ENCODE measurements at regions not wholly inside any gene's neighbourhood (a gene's known extent, or its start where the extent isn't known, plus 50 kb on each side); places are given as distances from the start of the nearest gene placed in this dataset.

DNA sequence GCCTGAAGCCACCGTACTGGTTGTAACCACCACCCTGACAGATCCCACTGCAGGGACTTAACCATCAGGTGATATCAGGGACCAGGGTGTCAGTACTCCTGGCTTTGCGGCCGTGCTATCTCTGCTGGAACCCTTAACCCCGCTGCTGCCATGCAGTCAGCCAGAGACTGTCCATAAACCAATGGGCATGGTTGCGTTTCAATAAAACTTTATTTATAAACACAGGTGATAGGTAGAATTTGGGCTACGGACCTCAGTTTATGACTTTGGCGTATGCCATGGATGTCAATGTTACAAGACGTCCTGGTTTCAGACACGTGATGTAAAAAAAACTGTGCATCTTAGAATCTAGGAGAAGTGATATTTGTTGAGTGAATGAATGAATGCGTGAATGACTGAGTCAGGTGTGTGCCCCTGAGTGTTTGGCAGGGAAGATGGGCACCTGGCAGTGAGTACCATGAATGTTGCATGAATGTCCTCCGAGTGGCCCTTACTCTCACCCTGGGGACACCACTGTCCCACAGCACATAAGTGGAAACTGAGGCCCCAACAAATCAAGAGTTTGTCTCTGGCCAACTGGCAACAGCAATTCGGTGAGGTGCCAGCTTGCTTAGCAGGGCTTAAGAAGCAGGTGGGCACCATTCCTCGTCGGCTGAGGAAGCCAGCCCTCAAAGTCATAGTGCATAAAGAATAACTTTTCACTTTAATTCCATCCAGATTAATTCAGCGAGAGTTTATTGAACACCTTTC is 64.0 kb upstream of the APCDD1L start (continued):
- TF ChIP-seq CBX5 (IDR thresholded peaks at IDR 0.05; ENCODE audit: low read depth, low read length) (no peak), SRF (IDR thresholded peaks at IDR 0.05; ENCODE audit: low read depth, low read length) (no peak), CTBP2 (IDR thresholded peaks at IDR 0.05; ENCODE audit: borderline replicate concordance, insufficient read depth, insufficient read length, low read length) (no peak), EP300 (IDR thresholded peaks at IDR 0.05; ENCODE audit: borderline replicate concordance in 1 of 2, low read depth in 2 of 2, low read length in 2 of 2) (no peak), JUND (IDR thresholded peaks at IDR 0.05; ENCODE audit: low read length) (no peak), BACH1 (IDR thresholded peaks at IDR 0.05; ENCODE audit: low read length) (no peak), EZH2 (IDR thresholded peaks at IDR 0.05; ENCODE audit: low read depth, low read length, severe bottlenecking) (no peak)

All from H1 (cell line).